ENCODE measurements at regions not wholly inside any gene's neighbourhood (a gene's known extent, or its start where the extent isn't known, plus 50 kb on each side); places are given as distances from the start of the nearest gene placed in this dataset.
"Not testable (repeated sequence)": the region's sequence is repeated elsewhere in the genome, so short reads cannot be mapped to it uniquely, and the experiment has no call there.

DNA sequence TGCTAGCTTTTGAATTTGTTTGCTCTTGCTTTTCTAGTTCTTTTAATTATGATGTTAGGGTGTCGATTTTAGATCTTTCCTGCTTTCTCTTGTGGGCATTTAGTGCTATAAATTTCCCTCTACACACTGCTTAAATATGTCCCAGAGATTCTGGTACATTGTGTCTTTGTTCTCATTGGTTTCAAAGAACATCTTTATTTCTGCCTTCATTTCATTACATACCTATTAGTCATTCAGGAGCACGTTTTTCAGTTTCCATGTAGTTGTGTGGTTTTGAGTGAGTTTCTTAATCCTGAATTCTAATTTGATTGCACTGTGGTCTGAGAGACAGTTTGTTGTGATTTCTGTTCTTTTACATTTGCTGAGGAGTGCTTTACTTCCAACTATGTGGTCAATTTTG is 51.2 kb upstream of the MB21D2 start:
- H3K9me3 ChIP-seq (ENCODE audit: control insufficient read depth in 4 of 4, insufficient read depth in 3 of 4, low read length in 3 of 4); H3K4me1 ChIP-seq (ENCODE audit: control insufficient read depth in 5 of 5, insufficient read depth in 5 of 5, low read length in 5 of 5); DNase-seq; ATAC-seq (ENCODE audit: insufficient read depth, low FRiP score); H3K9ac ChIP-seq (ENCODE audit: insufficient read depth in 1 of 2, low read length in 2 of 2); H3K36me3 ChIP-seq (ENCODE audit: control insufficient read depth in 4 of 4, insufficient read depth in 4 of 4, low read length in 4 of 4); H3K27me3 ChIP-seq (ENCODE audit: control insufficient read depth in 3 of 3, insufficient read depth in 3 of 3, low read length in 2 of 3); H3K4me3 ChIP-seq; H3K27ac ChIP-seq (ENCODE audit: low read depth in 1 of 2, low read length in 1 of 2): not testable (repeated sequence)
- WGBS, 2 donors = 44 to 56% methylated on average over 1 of the region's 2 CpGs

DNA sequence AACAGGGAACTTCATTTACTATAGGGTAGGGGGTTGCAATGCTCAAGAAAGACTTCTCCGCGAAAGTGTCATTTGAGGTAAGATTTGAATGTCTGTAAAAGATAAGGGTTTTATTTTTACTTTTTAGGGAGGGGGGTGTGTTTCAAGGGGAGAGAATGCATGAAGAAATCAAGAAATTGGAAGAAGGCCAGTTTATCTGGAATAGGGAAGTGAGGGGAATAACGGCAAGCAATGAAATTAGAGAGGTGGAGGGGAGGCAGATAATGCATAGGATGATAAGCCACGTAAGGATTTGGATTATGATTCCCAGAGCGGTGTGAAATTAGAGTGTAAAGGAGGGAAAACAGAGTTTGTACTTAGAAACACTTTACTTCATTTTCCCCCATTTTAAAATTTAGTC is 63.0 kb upstream of the MB21D2 start:
- Histone ChIP-seq H3K9me3 (ENCODE audit: control insufficient read depth in 4 of 4, insufficient read depth in 3 of 4, low read length in 3 of 4) (no peaks in the 10 kb centered on the region), H3K4me3 (no peak overlapping the region), H3K36me3 (ENCODE audit: control insufficient read depth in 4 of 4, insufficient read depth in 4 of 4, low read length in 4 of 4) (no peaks in the 10 kb centered on the region), H3K9ac (ENCODE audit: insufficient read depth in 1 of 2, low read length in 2 of 2) (no peak overlapping the region), H3K4me1 (ENCODE audit: control insufficient read depth in 5 of 5, insufficient read depth in 5 of 5, low read length in 5 of 5) (no peaks in the 10 kb centered on the region), H3K27ac (ENCODE audit: low read depth in 1 of 2, low read length in 1 of 2) (no peak overlapping the region), H3K27me3 (ENCODE audit: control insufficient read depth in 3 of 3, insufficient read depth in 3 of 3, low read length in 2 of 3) (no peaks in the 10 kb centered on the region)
- ATAC-seq (ENCODE audit: insufficient read depth, low FRiP score) (no peak), DNase-seq (no peak)
- WGBS, 2 donors = 51 to 64% methylated on average over 5 of the region's 5 CpGs
- TF ChIP-seq, protein P1, sequence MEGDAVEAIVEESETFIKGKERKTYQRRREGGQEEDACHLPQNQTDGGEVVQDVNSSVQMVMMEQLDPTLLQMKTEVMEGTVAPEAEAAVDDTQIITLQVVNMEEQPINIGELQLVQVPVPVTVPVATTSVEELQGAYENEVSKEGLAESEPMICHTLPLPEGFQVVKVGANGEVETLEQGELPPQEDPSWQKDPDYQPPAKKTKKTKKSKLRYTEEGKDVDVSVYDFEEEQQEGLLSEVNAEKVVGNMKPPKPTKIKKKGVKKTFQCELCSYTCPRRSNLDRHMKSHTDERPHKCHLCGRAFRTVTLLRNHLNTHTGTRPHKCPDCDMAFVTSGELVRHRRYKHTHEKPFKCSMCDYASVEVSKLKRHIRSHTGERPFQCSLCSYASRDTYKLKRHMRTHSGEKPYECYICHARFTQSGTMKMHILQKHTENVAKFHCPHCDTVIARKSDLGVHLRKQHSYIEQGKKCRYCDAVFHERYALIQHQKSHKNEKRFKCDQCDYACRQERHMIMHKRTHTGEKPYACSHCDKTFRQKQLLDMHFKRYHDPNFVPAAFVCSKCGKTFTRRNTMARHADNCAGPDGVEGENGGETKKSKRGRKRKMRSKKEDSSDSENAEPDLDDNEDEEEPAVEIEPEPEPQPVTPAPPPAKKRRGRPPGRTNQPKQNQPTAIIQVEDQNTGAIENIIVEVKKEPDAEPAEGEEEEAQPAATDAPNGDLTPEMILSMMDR (IDR thresholded peaks at IDR 0.05; ENCODE audit: control extremely low read depth, extremely low read depth) = no peak

DNA sequence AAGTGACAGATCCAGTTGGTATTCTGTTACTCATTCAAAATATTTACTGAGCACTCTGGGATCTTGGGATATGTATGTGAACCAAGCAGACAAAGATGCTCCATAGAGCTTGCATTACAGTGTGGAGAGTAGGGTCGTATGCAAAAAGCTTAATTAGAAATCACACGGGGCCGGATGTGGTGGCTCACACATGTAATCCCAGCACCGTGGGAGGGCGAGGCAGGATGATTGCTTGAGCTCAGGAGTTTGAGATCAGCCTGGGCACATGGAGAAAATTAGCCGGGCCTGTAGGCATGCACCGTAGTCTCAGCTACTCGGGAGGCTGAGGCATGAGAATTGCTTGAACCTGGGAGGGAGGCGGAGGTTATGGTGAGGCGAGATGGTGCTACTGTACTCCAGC is 68.7 kb upstream of the MB21D2 start:
- TF ChIP-seq, protein P1 (IDR thresholded peaks at IDR 0.05; ENCODE audit: control extremely low read depth, extremely low read depth) = no peak
- Histone ChIP-seq H3K9me3 (ENCODE audit: control insufficient read depth in 4 of 4, insufficient read depth in 3 of 4, low read length in 3 of 4) (peaks cover 0 to 2% (median 0%) of the 10 kb centered on the region in 4 donors), H3K27ac (ENCODE audit: low read depth in 1 of 2, low read length in 1 of 2) (no peak overlapping the region), H3K27me3 (ENCODE audit: control insufficient read depth in 3 of 3, insufficient read depth in 3 of 3, low read length in 2 of 3) (no peaks in the 10 kb centered on the region), H3K9ac (ENCODE audit: insufficient read depth in 1 of 2, low read length in 2 of 2) (no peak overlapping the region), H3K4me1 (ENCODE audit: control insufficient read depth in 5 of 5, insufficient read depth in 5 of 5, low read length in 5 of 5) (no peaks in the 10 kb centered on the region), H3K36me3 (ENCODE audit: control insufficient read depth in 4 of 4, insufficient read depth in 4 of 4, low read length in 4 of 4) (no peaks in the 10 kb centered on the region), H3K4me3 (no peak overlapping the region)
- DNase-seq (no peak), ATAC-seq (ENCODE audit: insufficient read depth, low FRiP score) (no peak)
- 92 to 93% methylated on average over 10 of the region's 10 CpGs for WGBS, 2 donors

DNA sequence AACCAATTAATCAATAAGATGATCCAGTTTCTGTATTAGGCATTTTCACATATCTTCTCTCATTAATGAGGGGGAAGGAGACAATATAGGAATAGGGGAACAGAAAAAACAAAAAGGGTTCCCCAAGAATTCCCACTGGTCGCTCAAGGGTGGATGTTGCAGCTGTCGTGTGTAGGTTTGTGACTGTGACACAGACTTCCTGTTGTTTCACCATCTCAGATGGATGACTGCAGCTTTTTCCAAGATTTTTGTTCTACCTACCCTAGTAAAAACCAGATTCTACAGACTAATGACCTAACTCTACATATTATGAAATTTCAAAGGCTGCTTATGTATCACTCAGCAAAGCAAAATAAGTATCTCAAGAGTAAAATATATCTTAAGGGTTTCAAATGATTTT is 73.7 kb upstream of the MB21D2 start:
- H3K9me3 ChIP-seq (ENCODE audit: control insufficient read depth in 4 of 4, insufficient read depth in 3 of 4, low read length in 3 of 4) = peaks cover 0 to 2% (median 0%) of the 10 kb centered on the region in 4 donors
- ATAC-seq (ENCODE audit: insufficient read depth, low FRiP score) (no peak), DNase-seq (no peak)
- H3K9ac ChIP-seq (ENCODE audit: insufficient read depth in 1 of 2, low read length in 2 of 2) = no peak overlapping the region
- no peak overlapping the region for H3K27ac ChIP-seq (ENCODE audit: low read depth in 1 of 2, low read length in 1 of 2)
- WGBS, 2 donors = 47 to 50% methylated on average over 2 of the region's 2 CpGs
- H3K27me3 ChIP-seq (ENCODE audit: control insufficient read depth in 3 of 3, insufficient read depth in 3 of 3, low read length in 2 of 3) = no peaks in the 10 kb centered on the region
- no peaks in the 10 kb centered on the region for H3K4me1 ChIP-seq (ENCODE audit: control insufficient read depth in 5 of 5, insufficient read depth in 5 of 5, low read length in 5 of 5)
- TF ChIP-seq, protein P1 (IDR thresholded peaks at IDR 0.05; ENCODE audit: control extremely low read depth, extremely low read depth) = no peak
- no peak overlapping the region for H3K4me3 ChIP-seq
- no peaks in the 10 kb centered on the region for H3K36me3 ChIP-seq (ENCODE audit: control insufficient read depth in 4 of 4, insufficient read depth in 4 of 4, low read length in 4 of 4)
